ENCODE measurements at regions not wholly inside any gene's neighbourhood (a gene's known extent, or its start where the extent isn't known, plus 50 kb on each side); places are given as distances from the start of the nearest gene placed in this dataset.

DNA sequence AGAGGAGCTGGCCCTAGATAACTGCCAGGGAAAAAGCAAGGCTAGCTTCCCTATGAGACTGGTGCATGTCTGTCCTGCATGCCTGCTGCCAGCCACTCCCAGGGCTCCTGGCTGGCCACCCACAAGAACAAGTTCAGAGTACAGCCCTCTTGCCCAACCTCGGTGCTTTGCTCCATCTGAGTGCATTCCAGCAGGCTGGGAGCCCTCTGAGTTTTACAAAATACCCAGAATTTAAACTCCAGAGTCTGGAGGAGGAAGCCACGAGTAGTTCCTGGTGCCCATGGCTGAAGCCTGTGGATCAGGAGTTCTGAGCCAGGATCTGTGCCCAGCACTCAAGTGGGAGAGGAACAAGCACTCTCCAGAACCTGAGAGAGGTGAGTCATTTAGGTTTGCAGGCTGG, 111.6 kb downstream of the MAGEE2 start:
- WGBS, 3 donors = 5 to 61% (median 16%) methylated on average over 2 of the region's 2 CpGs
- no peak overlapping the region for H3K27ac ChIP-seq (ENCODE audit: low read depth in 1 of 3, low read length in 2 of 3)
- no peaks in the 10 kb centered on the region for H3K36me3 ChIP-seq (ENCODE audit: control insufficient read depth in 3 of 3, insufficient read depth in 2 of 3, low read depth in 1 of 3, low read length in 3 of 3)
- no peak overlapping the region for H3K4me3 ChIP-seq (ENCODE audit: low read depth in 1 of 3, low read length in 3 of 3)
- peaks cover 0 to 8% of the 10 kb centered on the region in 2 donors for H3K9me3 ChIP-seq (ENCODE audit: control insufficient read depth in 2 of 2, insufficient read depth in 1 of 2, low read depth in 1 of 2, low read length in 1 of 2)
- FAIRE-seq (no peak), DNase-seq (no peak)
- H3K27me3 ChIP-seq (ENCODE audit: control insufficient read depth in 3 of 3, insufficient read depth in 3 of 3, low read length in 3 of 3) = no peaks in the 10 kb centered on the region
- no peaks in the 10 kb centered on the region for H3K4me1 ChIP-seq (ENCODE audit: control insufficient read depth in 3 of 3, insufficient read depth in 2 of 3, low read depth in 1 of 3, low read length in 2 of 3)

DNA sequence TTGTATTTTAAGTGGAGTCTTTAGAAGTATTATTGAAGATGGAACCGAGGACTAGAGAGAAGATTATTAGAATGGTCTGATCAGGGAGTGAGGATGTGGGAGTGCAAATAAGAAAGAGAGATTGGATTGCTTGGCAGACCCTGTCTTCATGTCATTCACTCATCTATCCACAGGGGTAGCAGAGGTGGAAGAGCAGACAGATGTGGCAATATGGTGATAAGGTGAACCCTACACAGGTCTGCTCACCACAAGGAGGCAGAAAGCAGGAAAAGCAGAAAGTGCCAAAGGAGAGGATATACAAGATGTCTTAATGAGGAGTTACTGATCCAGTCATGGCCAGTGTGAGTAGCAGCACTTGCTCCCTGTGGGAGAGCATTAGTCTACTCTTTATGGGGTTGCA, 129.4 kb downstream of the MAGEE2 start:
- no peak for FAIRE-seq
- Histone ChIP-seq H3K27ac (ENCODE audit: low read depth in 1 of 3, low read length in 2 of 3) (no peak overlapping the region), H3K4me3 (ENCODE audit: low read depth in 1 of 3, low read length in 3 of 3) (no peak overlapping the region), H3K9me3 (ENCODE audit: control insufficient read depth in 2 of 2, insufficient read depth in 1 of 2, low read depth in 1 of 2, low read length in 1 of 2) (peaks cover 0 to 1% of the 10 kb centered on the region in 2 donors), H3K36me3 (ENCODE audit: control insufficient read depth in 3 of 3, insufficient read depth in 2 of 3, low read depth in 1 of 3, low read length in 3 of 3) (no peaks in the 10 kb centered on the region), H3K27me3 (ENCODE audit: control insufficient read depth in 3 of 3, insufficient read depth in 3 of 3, low read length in 3 of 3) (no peaks in the 10 kb centered on the region), H3K4me1 (ENCODE audit: control insufficient read depth in 3 of 3, insufficient read depth in 2 of 3, low read depth in 1 of 3, low read length in 2 of 3) (no peaks in the 10 kb centered on the region)
- WGBS, 3 donors = 72 to 89% (median 77%) methylated on average over 1 of the region's 1 CpG
- DNase-seq = no peak

DNA sequence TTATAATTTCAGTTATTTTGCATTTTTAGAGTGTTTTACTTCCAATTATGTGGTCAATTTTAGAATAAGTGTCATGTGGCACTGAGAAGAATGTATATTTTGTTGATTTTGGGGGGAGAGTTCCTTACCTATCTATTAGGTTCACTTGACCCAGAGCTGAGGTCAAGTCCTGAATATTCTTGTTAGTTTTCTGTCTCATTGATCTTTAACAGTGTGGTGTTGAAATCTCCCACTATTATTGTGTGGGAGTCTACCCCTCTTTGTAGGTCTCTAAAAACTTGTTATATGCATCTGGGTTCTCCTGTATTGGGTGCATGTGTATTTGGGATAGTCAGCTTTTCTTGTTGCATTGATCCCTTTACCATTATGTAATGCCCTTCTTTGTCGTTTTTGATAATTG, 127.0 kb upstream of the ZDHHC15 start:
- Histone ChIP-seq H3K27me3 (ENCODE audit: control insufficient read depth in 3 of 3, insufficient read depth in 3 of 3, low read length in 3 of 3) (no peaks in the 10 kb centered on the region), H3K36me3 (ENCODE audit: control insufficient read depth in 3 of 3, insufficient read depth in 2 of 3, low read depth in 1 of 3, low read length in 3 of 3) (no peaks in the 10 kb centered on the region), H3K27ac (ENCODE audit: low read depth in 1 of 3, low read length in 2 of 3) (no peak overlapping the region), H3K9me3 (ENCODE audit: control insufficient read depth in 2 of 2, insufficient read depth in 1 of 2, low read depth in 1 of 2, low read length in 1 of 2) (peaks cover 0 to 6% of the 10 kb centered on the region in 2 donors), H3K4me1 (ENCODE audit: control insufficient read depth in 3 of 3, insufficient read depth in 2 of 3, low read depth in 1 of 3, low read length in 2 of 3) (no peaks in the 10 kb centered on the region), H3K4me3 (ENCODE audit: low read depth in 1 of 3, low read length in 3 of 3) (no peak overlapping the region)
- FAIRE-seq (no peak), DNase-seq (no peak)
- 47 to 85% (median 50%) methylated on average over 1 of the region's 1 CpG for WGBS, 3 donors

DNA sequence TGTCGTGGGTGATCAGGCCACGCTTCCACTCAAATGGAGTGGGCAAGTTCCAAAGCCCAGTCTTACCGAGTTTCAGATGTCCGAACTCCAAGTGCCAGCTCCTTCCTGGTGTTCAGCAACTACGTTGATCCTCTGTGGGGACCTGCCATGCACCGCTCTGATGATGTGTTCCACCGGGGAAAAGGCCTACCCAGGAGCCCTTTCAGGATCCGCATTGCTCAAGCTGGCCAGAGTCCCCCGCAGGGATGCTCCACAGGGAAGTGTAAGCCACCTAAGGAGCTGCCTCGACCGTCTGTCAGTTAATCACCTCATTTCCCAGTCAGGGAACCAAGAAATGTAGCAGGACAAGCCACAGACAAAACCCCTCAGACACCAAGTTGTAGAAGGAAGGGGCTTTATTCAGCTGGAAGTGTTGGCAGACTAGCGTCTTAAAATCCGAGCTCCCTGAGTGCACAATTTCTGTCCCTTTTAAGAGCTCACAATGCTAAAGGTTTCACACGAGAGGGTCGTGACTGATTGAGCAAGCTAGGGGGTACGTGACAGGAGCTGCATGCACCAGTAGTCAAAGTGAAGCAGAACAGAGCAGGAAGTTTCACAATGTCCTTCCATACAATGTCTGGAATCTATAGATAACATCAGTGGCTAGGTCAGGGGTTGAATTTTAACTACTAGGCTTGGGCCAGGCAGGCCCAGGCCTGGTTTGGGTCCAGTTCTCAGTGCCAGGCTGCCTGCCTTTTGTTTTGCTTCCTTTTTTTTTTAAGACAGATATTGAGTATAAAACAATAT, 126.2 kb upstream of the ZDHHC15 start:
- H3K27ac ChIP-seq (ENCODE audit: low read depth in 1 of 3, low read length in 2 of 3) = no peak overlapping the region
- no peak overlapping the region for H3K4me3 ChIP-seq (ENCODE audit: low read depth in 1 of 3, low read length in 3 of 3)
- WGBS, 3 donors = 75 to 84% (median 79%) methylated on average over 16 of the region's 16 CpGs
- FAIRE-seq (no peak), DNase-seq (no peak)
- H3K36me3 ChIP-seq (ENCODE audit: control insufficient read depth in 3 of 3, insufficient read depth in 2 of 3, low read depth in 1 of 3, low read length in 3 of 3) = no peaks in the 10 kb centered on the region
- H3K27me3 ChIP-seq (ENCODE audit: control insufficient read depth in 3 of 3, insufficient read depth in 3 of 3, low read length in 3 of 3) = no peaks in the 10 kb centered on the region
- no peaks in the 10 kb centered on the region for H3K4me1 ChIP-seq (ENCODE audit: control insufficient read depth in 3 of 3, insufficient read depth in 2 of 3, low read depth in 1 of 3, low read length in 2 of 3)
- H3K9me3 ChIP-seq (ENCODE audit: control insufficient read depth in 2 of 2, insufficient read depth in 1 of 2, low read depth in 1 of 2, low read length in 1 of 2) = peaks cover 0 to 6% of the 10 kb centered on the region in 2 donors

DNA sequence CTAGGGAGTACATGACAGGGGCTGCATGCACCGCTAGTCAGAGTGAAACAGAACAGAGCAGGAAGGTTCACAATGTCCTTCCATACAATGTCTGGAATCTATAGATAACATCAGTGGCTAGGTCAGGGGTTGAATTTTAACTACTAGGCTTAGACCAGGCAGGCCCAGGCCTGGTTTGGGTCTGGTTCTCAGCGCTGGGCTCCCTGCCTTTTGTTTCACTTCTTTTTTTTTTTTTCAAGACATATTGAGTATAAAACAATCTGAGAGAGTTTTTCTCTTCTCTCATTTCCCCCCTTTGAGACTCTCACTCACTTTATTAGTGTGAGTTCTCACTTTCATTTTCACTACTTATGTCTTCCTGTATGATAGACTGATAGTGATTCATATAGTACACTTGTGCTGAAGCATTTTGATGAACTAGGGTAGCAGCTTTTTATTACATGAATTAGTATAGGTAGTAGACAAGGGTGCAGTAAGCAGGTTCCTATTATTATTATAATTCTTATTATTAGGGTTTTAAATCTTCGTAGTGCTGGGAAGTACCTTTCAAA, 120.0 kb upstream of the ZDHHC15 start:
- no peaks in the 10 kb centered on the region for H3K9me3 ChIP-seq (ENCODE audit: control insufficient read depth in 2 of 2, insufficient read depth in 1 of 2, low read depth in 1 of 2, low read length in 1 of 2)
- FAIRE-seq = no peak
- 61 to 83% (median 62%) methylated on average over 3 of the region's 3 CpGs for WGBS, 3 donors

DNA sequence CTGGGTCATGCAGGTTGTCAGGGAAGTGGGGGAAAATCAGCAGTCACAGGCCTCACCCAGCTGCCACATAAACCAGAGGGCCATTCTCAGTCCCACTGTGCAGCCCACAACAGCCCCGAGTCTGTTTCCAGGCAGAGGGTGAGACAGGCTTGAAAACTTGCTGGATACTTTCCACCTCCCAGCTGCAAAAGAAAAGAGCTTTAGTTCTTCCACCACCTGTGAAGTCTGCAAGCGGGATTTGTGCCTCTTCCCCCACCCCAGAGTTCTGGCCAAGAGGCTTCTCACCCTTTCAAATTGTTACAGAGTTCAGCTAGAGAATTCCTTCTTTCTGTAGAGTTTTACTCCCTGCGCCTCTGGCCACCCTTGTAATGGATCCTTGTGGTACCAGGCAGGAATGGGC, 115.5 kb upstream of the ZDHHC15 start:
- no peak overlapping the region for H3K4me3 ChIP-seq (ENCODE audit: low read depth in 1 of 3, low read length in 3 of 3)
- no peaks in the 10 kb centered on the region for H3K4me1 ChIP-seq (ENCODE audit: control insufficient read depth in 3 of 3, insufficient read depth in 2 of 3, low read depth in 1 of 3, low read length in 2 of 3)
- H3K9me3 ChIP-seq (ENCODE audit: control insufficient read depth in 2 of 2, insufficient read depth in 1 of 2, low read depth in 1 of 2, low read length in 1 of 2) = no peaks in the 10 kb centered on the region
- no peak for FAIRE-seq
- 72 to 90% (median 77%) methylated on average over 2 to 3 of the region's 3 CpGs for WGBS, 3 donors
- no peak for DNase-seq
- no peaks in the 10 kb centered on the region for H3K27me3 ChIP-seq (ENCODE audit: control insufficient read depth in 3 of 3, insufficient read depth in 3 of 3, low read length in 3 of 3)
- no peaks in the 10 kb centered on the region for H3K36me3 ChIP-seq (ENCODE audit: control insufficient read depth in 3 of 3, insufficient read depth in 2 of 3, low read depth in 1 of 3, low read length in 3 of 3)
- H3K27ac ChIP-seq (ENCODE audit: low read depth in 1 of 3, low read length in 2 of 3) = no peak overlapping the region

More for the DNA sequence above, 120.0 kb upstream of the ZDHHC15 start:
- Histone ChIP-seq H3K4me3 (ENCODE audit: low read depth in 1 of 3, low read length in 3 of 3) (no peak overlapping the region), H3K36me3 (ENCODE audit: control insufficient read depth in 3 of 3, insufficient read depth in 2 of 3, low read depth in 1 of 3, low read length in 3 of 3) (no peaks in the 10 kb centered on the region), H3K27me3 (ENCODE audit: control insufficient read depth in 3 of 3, insufficient read depth in 3 of 3, low read length in 3 of 3) (no peaks in the 10 kb centered on the region), H3K4me1 (ENCODE audit: control insufficient read depth in 3 of 3, insufficient read depth in 2 of 3, low read depth in 1 of 3, low read length in 2 of 3) (no peaks in the 10 kb centered on the region), H3K27ac (ENCODE audit: low read depth in 1 of 3, low read length in 2 of 3) (no peak overlapping the region)
- DNase-seq = no peak

DNA sequence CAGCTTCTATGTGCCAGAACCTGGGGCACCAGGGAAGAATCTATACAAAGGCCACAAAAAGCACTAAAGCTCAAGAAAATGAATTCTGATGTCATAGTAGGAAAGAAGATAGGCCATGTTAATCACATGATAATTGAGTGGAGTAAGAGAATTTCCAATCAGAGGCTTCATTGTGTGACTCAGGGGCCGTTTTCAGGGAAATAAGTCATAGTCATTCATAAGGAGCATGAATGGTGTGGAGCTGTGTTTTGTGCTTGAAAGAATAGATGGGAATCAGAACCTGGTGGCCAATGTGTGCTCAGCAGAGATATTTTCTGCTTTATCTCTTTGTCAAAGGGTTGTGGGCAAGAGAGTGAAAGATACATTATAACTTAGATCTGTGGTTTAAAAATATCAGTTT, 102.4 kb upstream of the ZDHHC15 start:
- 9 to 53% (median 18%) methylated on average over 1 of the region's 1 CpG for WGBS, 3 donors
- Histone ChIP-seq H3K36me3 (ENCODE audit: control insufficient read depth in 3 of 3, insufficient read depth in 2 of 3, low read depth in 1 of 3, low read length in 3 of 3) (no peaks in the 10 kb centered on the region), H3K9me3 (ENCODE audit: control insufficient read depth in 2 of 2, insufficient read depth in 1 of 2, low read depth in 1 of 2, low read length in 1 of 2) (no peaks in the 10 kb centered on the region), H3K4me1 (ENCODE audit: control insufficient read depth in 3 of 3, insufficient read depth in 2 of 3, low read depth in 1 of 3, low read length in 2 of 3) (no peaks in the 10 kb centered on the region), H3K4me3 (ENCODE audit: low read depth in 1 of 3, low read length in 3 of 3) (no peak overlapping the region), H3K27me3 (ENCODE audit: control insufficient read depth in 3 of 3, insufficient read depth in 3 of 3, low read length in 3 of 3) (no peaks in the 10 kb centered on the region), H3K27ac (ENCODE audit: low read depth in 1 of 3, low read length in 2 of 3) (no peak overlapping the region)
- FAIRE-seq = no peak
- DNase-seq = no peak

DNA sequence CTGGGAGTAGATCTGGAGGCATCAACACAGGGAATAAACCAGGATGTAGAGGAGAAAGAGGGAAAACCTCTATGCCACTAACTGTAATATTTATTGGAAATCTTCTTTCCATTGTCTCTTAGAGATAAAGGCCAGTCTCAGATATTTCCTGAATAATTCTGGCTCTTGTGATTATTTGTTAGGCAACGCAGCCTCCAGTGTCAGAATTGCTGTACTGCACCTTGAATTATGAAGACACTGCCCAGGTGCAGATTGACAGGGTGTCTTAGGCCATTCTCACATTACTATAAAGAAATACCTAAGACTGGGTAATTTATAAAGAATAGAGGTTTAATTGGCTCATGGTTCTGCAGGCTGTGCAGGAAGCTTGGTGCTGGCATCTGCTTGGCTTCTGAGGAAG, 100.7 kb upstream of the ZDHHC15 start:
- Histone ChIP-seq H3K27ac (ENCODE audit: low read depth in 1 of 3, low read length in 2 of 3) (no peak overlapping the region), H3K36me3 (ENCODE audit: control insufficient read depth in 3 of 3, insufficient read depth in 2 of 3, low read depth in 1 of 3, low read length in 3 of 3) (no peaks in the 10 kb centered on the region), H3K9me3 (ENCODE audit: control insufficient read depth in 2 of 2, insufficient read depth in 1 of 2, low read depth in 1 of 2, low read length in 1 of 2) (no peaks in the 10 kb centered on the region), H3K4me1 (ENCODE audit: control insufficient read depth in 3 of 3, insufficient read depth in 2 of 3, low read depth in 1 of 3, low read length in 2 of 3) (no peaks in the 10 kb centered on the region), H3K27me3 (ENCODE audit: control insufficient read depth in 3 of 3, insufficient read depth in 3 of 3, low read length in 3 of 3) (no peaks in the 10 kb centered on the region), H3K4me3 (ENCODE audit: low read depth in 1 of 3, low read length in 3 of 3) (no peak overlapping the region)
- FAIRE-seq (no peak), DNase-seq (peak in 1 of 2 donors; percentile 4)
- WGBS, 3 donors = 33 to 68% (median 43%) methylated on average over 1 of the region's 1 CpG

DNA sequence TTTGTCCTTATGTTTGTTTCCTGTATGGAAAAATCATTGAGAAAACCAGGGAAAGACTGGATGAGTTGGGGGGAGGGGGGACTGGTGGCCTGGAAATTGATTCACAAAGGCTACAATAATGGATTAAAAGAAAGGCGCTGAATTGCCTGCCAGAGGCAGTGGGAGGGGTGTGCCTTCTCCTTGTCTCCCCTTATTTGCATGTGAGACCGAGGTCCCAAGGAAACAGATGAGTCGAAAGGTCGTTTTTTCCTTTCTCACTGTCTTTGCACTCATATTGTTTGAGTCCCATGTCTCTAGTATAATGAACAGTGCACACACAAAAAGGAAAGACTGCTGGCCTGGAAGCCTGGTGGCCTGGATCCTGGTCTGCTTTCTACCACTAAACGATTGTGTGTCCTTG, 86.6 kb upstream of the ZDHHC15 start:
- Histone ChIP-seq H3K9me3 (ENCODE audit: control insufficient read depth in 2 of 2, insufficient read depth in 1 of 2, low read depth in 1 of 2, low read length in 1 of 2) (no peaks in the 10 kb centered on the region), H3K27me3 (ENCODE audit: control insufficient read depth in 3 of 3, insufficient read depth in 3 of 3, low read length in 3 of 3) (no peaks in the 10 kb centered on the region), H3K4me1 (ENCODE audit: control insufficient read depth in 3 of 3, insufficient read depth in 2 of 3, low read depth in 1 of 3, low read length in 2 of 3) (no peaks in the 10 kb centered on the region), H3K4me3 (ENCODE audit: low read depth in 1 of 3, low read length in 3 of 3) (no peak overlapping the region), H3K36me3 (ENCODE audit: control insufficient read depth in 3 of 3, insufficient read depth in 2 of 3, low read depth in 1 of 3, low read length in 3 of 3) (no peaks in the 10 kb centered on the region), H3K27ac (ENCODE audit: low read depth in 1 of 3, low read length in 2 of 3) (no peak overlapping the region)
- FAIRE-seq = no peak
- 48 to 57% (median 52%) methylated on average over 5 of the region's 5 CpGs for WGBS, 3 donors
- peak in 1 of 2 donors; percentile 7 for DNase-seq

All from small intestine (tissue), 7 donors.